Cardiac muscle cell (in vitro differentiated cells and primary cell): ENCODE measurements at regions not wholly inside any gene's neighbourhood (a gene's known extent, or its start where the extent isn't known, plus 50 kb on each side); places are given as distances from the start of the nearest gene placed in this dataset.

Experiments used
- DNase-seq, 2 donors: peaks; one replicate each; pipeline versions ENCODE4 v3.0.0 to v3.0.0-alpha.2; 2010 to 2017; ENCODE audit warnings: low read depth in 1 of 2, low spot score in 1 of 2
- H3K27ac ChIP-seq: fragments of 200-600 bp; sonication (generic); 2 replicates; pipeline ENCODE4 v1.5.1; 2016
- H3K27me3 ChIP-seq: fragments of 200-600 bp; sonication (generic); 2 replicates; pipeline ENCODE4 v1.6.0; 2016; ENCODE audit warnings: control low read depth
- H3K36me3 ChIP-seq: fragments of 200-600 bp; sonication (generic); 2 replicates; pipeline ENCODE4 v1.5.1; 2016; ENCODE audit warnings: control low read depth
- H3K4me1 ChIP-seq: fragments of 200-600 bp; sonication (generic); 2 replicates; pipeline ENCODE4 v1.8.1; 2017; ENCODE audit warnings: low read depth, mild to moderate bottlenecking, mixed run types
- H3K4me3 ChIP-seq: fragments of 200-600 bp; sonication (generic); 2 replicates; pipeline ENCODE4 v1.5.1; 2016; ENCODE audit warnings: mild to moderate bottlenecking
- H3K9me3 ChIP-seq: fragments of 200-600 bp; sonication (generic); 2 replicates; pipeline ENCODE4 v1.5.1; 2017; ENCODE audit warnings: low read depth, mild to moderate bottlenecking, control low read depth
- TF ChIP-seq, protein P1 (sequence below): IDR thresholded peaks from 2 replicates; pipeline ENCODE4 v1.5.1; 2012; ENCODE audit warnings: low read depth, mild to moderate bottlenecking, low read length

DNA sequence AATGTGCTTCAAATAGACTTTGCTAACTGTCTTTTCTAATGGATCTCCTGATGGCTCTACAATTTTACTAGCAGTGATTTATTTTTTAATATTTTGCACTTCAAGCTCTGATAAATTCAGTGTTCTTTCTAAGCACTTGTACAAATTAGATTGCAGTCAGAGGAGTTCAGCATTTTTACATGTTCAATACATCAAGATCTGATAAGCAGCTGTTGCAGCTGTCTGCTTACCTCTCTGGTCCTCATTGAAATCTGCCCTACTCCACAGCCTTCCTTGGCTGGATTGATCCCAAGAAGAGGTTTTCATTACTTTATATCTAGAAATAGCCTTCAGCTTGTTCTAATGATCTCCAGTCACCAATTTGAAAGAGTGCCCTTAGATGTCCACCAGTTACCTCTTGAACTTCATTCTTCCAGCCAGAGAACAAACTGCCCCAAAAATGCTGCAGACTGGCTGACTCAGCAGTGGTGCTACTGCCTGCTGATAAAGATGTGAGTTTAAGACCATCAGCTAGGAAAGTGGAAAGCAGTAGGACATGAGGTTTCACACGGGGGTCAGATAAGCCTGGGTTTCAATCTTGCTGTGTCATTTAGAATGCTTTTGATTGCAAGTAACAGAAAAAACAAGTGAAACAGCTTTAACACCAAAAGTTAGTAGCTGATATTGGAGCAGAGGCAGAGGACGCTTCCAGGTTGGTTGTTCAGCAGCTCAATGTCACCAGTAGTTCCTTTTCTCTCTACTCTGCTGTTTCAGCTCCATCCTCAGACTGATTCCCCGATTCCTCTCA, 350.9 kb upstream of the NPVF start:
- Histone ChIP-seq H3K36me3 (no peaks in the 10 kb centered on the region), H3K4me1 (peaks cover 6% of the 10 kb centered on the region), H3K27me3 (no peaks in the 10 kb centered on the region), H3K27ac (no peak overlapping the region), H3K4me3 (no peak overlapping the region), H3K9me3 (no peaks in the 10 kb centered on the region)
- DNase-seq, result peak in 1 of 2 donors; percentile 34
- TF ChIP-seq, protein P1, sequence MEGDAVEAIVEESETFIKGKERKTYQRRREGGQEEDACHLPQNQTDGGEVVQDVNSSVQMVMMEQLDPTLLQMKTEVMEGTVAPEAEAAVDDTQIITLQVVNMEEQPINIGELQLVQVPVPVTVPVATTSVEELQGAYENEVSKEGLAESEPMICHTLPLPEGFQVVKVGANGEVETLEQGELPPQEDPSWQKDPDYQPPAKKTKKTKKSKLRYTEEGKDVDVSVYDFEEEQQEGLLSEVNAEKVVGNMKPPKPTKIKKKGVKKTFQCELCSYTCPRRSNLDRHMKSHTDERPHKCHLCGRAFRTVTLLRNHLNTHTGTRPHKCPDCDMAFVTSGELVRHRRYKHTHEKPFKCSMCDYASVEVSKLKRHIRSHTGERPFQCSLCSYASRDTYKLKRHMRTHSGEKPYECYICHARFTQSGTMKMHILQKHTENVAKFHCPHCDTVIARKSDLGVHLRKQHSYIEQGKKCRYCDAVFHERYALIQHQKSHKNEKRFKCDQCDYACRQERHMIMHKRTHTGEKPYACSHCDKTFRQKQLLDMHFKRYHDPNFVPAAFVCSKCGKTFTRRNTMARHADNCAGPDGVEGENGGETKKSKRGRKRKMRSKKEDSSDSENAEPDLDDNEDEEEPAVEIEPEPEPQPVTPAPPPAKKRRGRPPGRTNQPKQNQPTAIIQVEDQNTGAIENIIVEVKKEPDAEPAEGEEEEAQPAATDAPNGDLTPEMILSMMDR, result no peak

DNA sequence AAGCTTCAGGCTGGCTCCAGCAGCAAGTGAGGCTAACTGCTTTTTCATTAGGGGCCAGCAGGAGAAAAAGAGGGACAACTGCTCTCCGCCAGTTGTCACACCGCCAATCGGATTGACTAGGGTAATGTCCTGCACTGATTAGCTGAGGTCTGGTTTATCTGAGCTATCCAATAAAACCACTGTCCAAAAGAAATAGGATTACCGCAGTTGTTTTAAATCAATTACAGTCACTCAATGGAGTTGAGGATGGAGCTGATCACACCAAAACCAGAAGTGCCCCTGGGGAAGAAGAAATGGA, 351.4 kb upstream of the NPVF start:
- no peak for DNase-seq
- Histone ChIP-seq H3K27me3 (no peaks in the 10 kb centered on the region), H3K27ac (no peak overlapping the region), H3K4me3 (no peak overlapping the region), H3K4me1 (peaks cover 6% of the 10 kb centered on the region), H3K9me3 (no peaks in the 10 kb centered on the region), H3K36me3 (no peaks in the 10 kb centered on the region)
- TF ChIP-seq, protein P1, result no peak

DNA sequence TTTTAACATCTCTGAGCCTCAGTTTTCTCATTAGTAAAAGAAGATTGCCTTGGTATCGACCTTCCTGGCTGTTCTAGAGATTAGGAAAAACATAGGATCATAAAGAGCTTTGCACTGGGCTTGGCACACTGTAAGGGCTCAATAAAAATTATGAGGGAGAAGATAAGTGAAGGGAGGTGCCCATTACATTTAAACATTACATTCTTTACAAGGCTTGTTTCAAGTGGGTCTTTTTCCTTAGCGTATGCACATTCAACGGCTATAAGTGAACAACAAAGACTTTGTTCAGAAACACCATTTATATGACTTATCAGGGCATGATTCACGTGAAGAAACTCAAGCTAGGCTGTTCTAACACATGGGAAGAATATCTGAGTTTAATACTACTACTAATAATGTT, 351.9 kb upstream of the NPVF start:
- no peak overlapping the region for H3K4me3 ChIP-seq
- H3K4me1 ChIP-seq, result peaks cover 6% of the 10 kb centered on the region
- TF ChIP-seq, protein P1, result no peak
- no peak overlapping the region for H3K27ac ChIP-seq
- DNase-seq, result no peak
- H3K27me3 ChIP-seq, result no peaks in the 10 kb centered on the region
- no peaks in the 10 kb centered on the region for H3K36me3 ChIP-seq
- H3K9me3 ChIP-seq, result no peaks in the 10 kb centered on the region

DNA sequence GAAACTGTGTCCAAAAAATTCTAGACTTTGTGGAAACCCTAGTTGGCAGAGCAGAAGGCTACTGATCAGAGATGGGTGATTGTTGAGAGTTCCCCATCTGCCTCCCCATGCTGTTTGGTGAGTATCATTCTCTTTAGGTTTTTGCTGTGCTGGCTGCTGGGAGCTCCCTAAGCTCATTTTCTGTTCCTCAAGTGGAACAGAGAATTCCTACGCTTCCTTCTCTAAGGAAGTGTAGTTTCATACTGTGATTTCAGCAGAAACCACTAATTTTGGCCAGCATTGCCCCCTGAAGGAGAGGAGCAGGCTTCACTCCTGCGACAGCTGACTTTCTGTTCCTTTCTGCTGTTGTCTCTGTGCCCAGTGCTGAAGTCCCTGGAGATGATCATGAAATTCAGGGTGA, 355.3 kb upstream of the NPVF start:
- TF ChIP-seq, protein P1, result no peak
- DNase-seq, result no peak
- H3K4me3 ChIP-seq, result no peak overlapping the region
- no peaks in the 10 kb centered on the region for H3K36me3 ChIP-seq
- H3K4me1 ChIP-seq, result peaks cover 6% of the 10 kb centered on the region
- H3K27me3 ChIP-seq, result no peaks in the 10 kb centered on the region
- no peaks in the 10 kb centered on the region for H3K9me3 ChIP-seq
- H3K27ac ChIP-seq, result no peak overlapping the region

DNA sequence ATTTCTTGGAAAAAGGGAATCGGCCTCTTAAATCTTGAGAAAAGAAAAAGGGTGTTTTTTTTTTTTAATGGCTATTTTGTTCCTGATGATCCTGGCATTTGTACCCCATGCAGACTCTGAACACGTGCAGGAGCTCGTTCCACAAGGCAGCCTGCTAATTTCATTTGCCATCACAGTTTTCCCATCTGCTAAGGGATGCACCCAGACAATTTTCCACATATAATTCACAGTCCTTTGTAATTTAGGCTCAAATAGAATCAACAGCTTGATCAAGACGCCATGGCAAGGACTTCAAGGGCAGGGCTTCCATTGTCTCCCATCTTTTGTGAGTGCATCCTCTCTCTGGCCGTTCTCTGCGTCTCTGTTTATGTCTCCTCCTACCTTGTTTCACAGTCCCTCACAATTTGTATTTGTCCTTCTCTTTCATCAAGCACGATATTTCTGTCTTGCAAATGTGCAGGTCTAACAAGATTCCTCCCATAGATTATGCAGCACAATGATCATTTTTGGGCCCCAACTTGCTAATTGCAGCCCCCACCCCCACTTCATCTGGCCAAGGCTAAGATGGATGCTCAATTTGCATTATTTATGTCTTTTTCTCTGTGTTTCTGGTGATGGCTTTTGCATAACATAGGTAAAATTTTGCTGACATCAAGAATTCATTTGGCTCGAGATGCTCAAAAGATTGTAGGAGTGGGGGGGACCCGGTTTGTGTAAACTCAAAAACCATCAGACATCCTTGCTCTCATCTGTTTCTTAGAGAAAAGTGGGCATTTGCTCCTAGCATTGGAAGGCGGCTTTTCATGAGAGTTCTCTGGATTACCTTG, 356.0 kb upstream of the NPVF start:
- H3K4me1 ChIP-seq, result peaks cover 7% of the 10 kb centered on the region
- H3K27ac ChIP-seq, result no peak overlapping the region
- DNase-seq, result no peak
- H3K9me3 ChIP-seq, result no peaks in the 10 kb centered on the region
- TF ChIP-seq, protein P1, result no peak
- H3K27me3 ChIP-seq, result no peaks in the 10 kb centered on the region
- H3K4me3 ChIP-seq, result no peak overlapping the region
- H3K36me3 ChIP-seq, result no peaks in the 10 kb centered on the region
